PC-3 (cell line): ENCODE measurements at regions not wholly inside any gene's neighbourhood (a gene's known extent, or its start where the extent isn't known, plus 50 kb on each side); places are given as distances from the start of the nearest gene placed in this dataset.

Source experiments
- ATAC-seq: fragments of 200-7000 bp; cut with Tn5 transposase; 2 replicates; pipeline ENCODE4 v1.9.1; 2020; ENCODE audit warnings: mild to moderate bottlenecking, moderate library complexity
- BruUV-seq: library from RNA; stranded (reverse); fragments of 400-500 nt; replicated peaks from 2 replicates; lab custom pipeline; 2021; lab: Mats Ljungman, UMichigan
- CTCF ChIA-PET: fragments of 300-600 bp; sonication (Branson Sonifier 250); formaldehyde crosslinking; loops from one replicate; lab custom pipeline; 2022; ENCODE audit warnings: antibody characterized with exemption; lab: Charles Lee
- POLR2A ChIA-PET: fragments of 300-600 bp; sonication (Branson Sonifier 250); formaldehyde crosslinking; loops from one replicate; lab custom pipeline; 2022; ENCODE audit warnings: antibody characterized with exemption; ENCODE audit not compliant: unreplicated experiment; lab: Charles Lee
- DNase-seq: peaks from one replicate; pipeline ENCODE4 v3.0.0-alpha.2; 2015
- H2AFZ ChIP-seq: fragments of 300-600 bp; sonication (generic); 2 replicates; pipeline ENCODE4 v1.6.0; 2016; ENCODE audit warnings: antibody characterized with exemption, low read length
- H3F3A ChIP-seq: fragments of 300-600 bp; sonication (generic); one replicate; pipeline ENCODE4 v1.6.0; 2017; ENCODE audit warnings: antibody characterized with exemption, low read length, control low read depth, mild to moderate bottlenecking; ENCODE audit not compliant: unreplicated experiment
- H3K27ac ChIP-seq: fragments of 300-600 bp; sonication (generic); 2 replicates; pipeline ENCODE4 v1.5.1; 2016; ENCODE audit warnings: mild to moderate bottlenecking, low read length
- H3K27me3 ChIP-seq: fragments of 300-600 bp; sonication (generic); 2 replicates; pipeline ENCODE4 v1.6.1; 2016; ENCODE audit warnings: low read length, mixed read lengths
- H3K36me3 ChIP-seq: fragments of 300-600 bp; sonication (generic); 2 replicates; pipeline ENCODE4 v1.6.1; 2016; ENCODE audit warnings: low read depth, mixed run types, low read length, mixed read lengths
- H3K4me1 ChIP-seq: fragments of 300-600 bp; sonication (generic); 2 replicates; pipeline ENCODE4 v1.5.1; 2016; ENCODE audit warnings: low read length; ENCODE audit not compliant: insufficient read depth
- H3K4me2 ChIP-seq: fragments of 300-600 bp; sonication (generic); 2 replicates; pipeline ENCODE4 v1.6.0; 2016; ENCODE audit warnings: low read length
- H3K4me3 ChIP-seq: fragments of 300-600 bp; sonication (generic); 2 replicates; pipeline ENCODE4 v1.5.1; 2016; ENCODE audit warnings: mild to moderate bottlenecking, low read length, mixed read lengths
- H3K79me2 ChIP-seq: fragments of 300-600 bp; sonication (generic); 2 replicates; pipeline ENCODE4 v1.6.1; 2017; ENCODE audit warnings: low read length, mixed read lengths
- H3K9ac ChIP-seq: fragments of 300-600 bp; sonication (generic); 2 replicates; pipeline ENCODE4 v1.6.0; 2016; ENCODE audit warnings: mild to moderate bottlenecking, low read length
- H3K9me2 ChIP-seq: fragments of 300-600 bp; sonication (generic); replicated peaks from 2 replicates; pipeline ENCODE4 v1.6.1; 2016; ENCODE audit warnings: mixed run types, low read length, mixed read lengths
- H3K9me3 ChIP-seq: fragments of 300-600 bp; sonication (generic); 2 replicates; pipeline ENCODE4 v1.6.1; 2016; ENCODE audit warnings: low read length, mixed read lengths
- H4K20me1 ChIP-seq: fragments of 300-600 bp; sonication (generic); 2 replicates; pipeline ENCODE4 v1.6.1; 2016; ENCODE audit warnings: low read length, mixed read lengths
- CTCF ChIP-seq: fragments of 300-600 bp; sonication (generic); conservative IDR thresholded peaks from 2 replicates; pipeline ENCODE4 v1.5.1; 2017; ENCODE audit warnings: antibody characterized with exemption, low read depth, mild to moderate bottlenecking, low read length
- EZH2 ChIP-seq: fragments of 300-600 bp; sonication (generic); IDR thresholded peaks from one replicate; pipeline ENCODE4 v1.6.1; 2017; ENCODE audit warnings: antibody characterized with exemption, mild to moderate bottlenecking, low read length; ENCODE audit not compliant: unreplicated experiment
- EZH2phosphoT487 ChIP-seq: fragments of 300-600 bp; sonication (generic); IDR thresholded peaks from 2 replicates; pipeline ENCODE4 v1.6.1; 2018; ENCODE audit warnings: mild to moderate bottlenecking, antibody characterized with exemption, low read length, borderline replicate concordance
- intact Hi-C: fragments of 100-400 bp; cut with micrococcal nuclease; formaldehyde crosslinking; loops from 2 replicates; pipeline ENCODE4 v1.9.0; 2023

- Histone ChIP-seq H4K20me1 (no peaks in the 10 kb centered on the region), H3K27ac (no peak overlapping the region), H3K4me2 (no peak overlapping the region), H3K9me2 (no peaks in the 10 kb centered on the region), H2AFZ (no peak overlapping the region), H3K9ac (no peak overlapping the region), H3F3A (no peaks in the 10 kb centered on the region), H3K27me3 (no peaks in the 10 kb centered on the region), H3K36me3 (no peaks in the 10 kb centered on the region), H3K4me3 (no peak overlapping the region), H3K4me1 (peaks cover 10% of the 10 kb centered on the region; the same call in 1 of the 2 replicates), H3K9me3 (no peaks in the 10 kb centered on the region), H3K79me2 (no peaks in the 10 kb centered on the region)
- ChIA-PET CTCF (no interaction called here), POLR2A (interaction anchor here (0.6 kb wide), 1 partner anchor 121 kb away, joined by 9 read pairs; the partner anchor contains the start of gene PRDM1)
- no peak for DNase-seq
- no peak for TF ChIP-seq CTCF
- no peak for TF ChIP-seq EZH2phosphoT487
- no peak for TF ChIP-seq EZH2
- no TSS peak for BruUV-seq
- no peak for ATAC-seq
- intact Hi-C loops: no loop called here
These were observed 121.0 kb upstream of the PRDM1 start for GRCh38 chr6:105964979-105965760.

GRCh38 chr6:105954148-105954547, 132.0 kb upstream of the PRDM1 start:
- ATAC-seq (no peak), DNase-seq (no peak)
- no peak overlapping the region for H3K4me3 ChIP-seq
- no TSS peak for BruUV-seq
- H3K79me2 ChIP-seq: no peaks in the 10 kb centered on the region
- H3K4me1 ChIP-seq: no peaks in the 10 kb centered on the region
- H3F3A ChIP-seq: no peaks in the 10 kb centered on the region
- H4K20me1 ChIP-seq: no peaks in the 10 kb centered on the region
- H3K9ac ChIP-seq: no peak overlapping the region
- no peak overlapping the region for H3K27ac ChIP-seq
- H3K9me2 ChIP-seq: no peaks in the 10 kb centered on the region
- CTCF ChIA-PET: no interaction called here
- no peak overlapping the region for H2AFZ ChIP-seq
- TF ChIP-seq EZH2 (no peak), CTCF (no peak), EZH2phosphoT487 (no peak)
- no peak overlapping the region for H3K4me2 ChIP-seq
- no peaks in the 10 kb centered on the region for H3K27me3 ChIP-seq
- H3K9me3 ChIP-seq: no peaks in the 10 kb centered on the region
- intact Hi-C loops: no loop called here
- H3K36me3 ChIP-seq: no peaks in the 10 kb centered on the region
- POLR2A ChIA-PET: no interaction called here
